Gastrocnemius medialis (tissue), 4 donors: ENCODE measurements at regions not wholly inside any gene's neighbourhood (a gene's known extent, or its start where the extent isn't known, plus 50 kb on each side); places are given as distances from the start of the nearest gene placed in this dataset.

Source experiments
- ATAC-seq, 2 donors: fragments of 150-250 bp; one replicate each; pipeline ENCODE4 v1.9.1; 2016
- DNase-seq, 2 donors: peaks; one replicate each; pipeline ENCODE4 v3.0.0-alpha.2; 2019
- H3K27ac ChIP-seq, 4 donors: fragments of 200-600 bp; sonication (generic); 1 replicate in 1 of 4; 2 replicates in 3 of 4; pipeline ENCODE4 v1.5.1; 2016 to 2018; ENCODE audit warnings: mild to moderate bottlenecking in 2 of 4, moderate library complexity in 1 of 4
- H3K27me3 ChIP-seq, 3 donors: fragments of 200-600 bp; sonication (generic) in 2 of 3; 1 replicate in 1 of 3; 2 replicates in 2 of 3; pipeline versions ENCODE4 v1.5.1 to v1.6.0; 2016 to 2019; ENCODE audit warnings: mild to moderate bottlenecking in 1 of 3, moderate library complexity in 1 of 3
- H3K36me3 ChIP-seq, 2 donors: fragments of 200-600 bp; sonication (generic) in 1 of 2; one replicate each; pipeline ENCODE4 v1.5.1; 2017 to 2018
- H3K4me1 ChIP-seq, 2 donors: fragments of 200-600 bp; sonication (generic) in 1 of 2; one replicate each; pipeline ENCODE4 v1.5.1; 2016 to 2017; ENCODE audit warnings: mild to moderate bottlenecking in 2 of 2
- H3K4me3 ChIP-seq, 4 donors: fragments of 200-600 bp; sonication (generic) in 3 of 4; 1 replicate in 1 of 4; 2 replicates in 3 of 4; pipeline ENCODE4 v1.5.1; 2016 to 2019; ENCODE audit warnings: mild to moderate bottlenecking in 2 of 4
- H3K9me3 ChIP-seq, 3 donors: fragments of 200-600 bp; sonication (generic) in 2 of 3; 1 replicate in 1 of 3; 2 replicates in 2 of 3; pipeline ENCODE4 v1.5.1; 2016 to 2019
- POLR2A ChIP-seq, 2 donors: fragments of 450-650 bp; IDR thresholded peaks; one replicate each; pipeline ENCODE4 v1.6.1; 2017; ENCODE audit warnings: antibody characterized with exemption in 2 of 2, mild to moderate bottlenecking in 2 of 2, moderate library complexity in 2 of 2
- in situ Hi-C, 4 donors: fragments of 200-750 bp; cut with MboI; loops; one replicate each; pipeline versions ENCODE4 v1.15.0 to v1.8.0; 2017; ENCODE audit warnings: low sequenced_read_pairs in 4 of 4
- intact Hi-C: fragments of 100-400 bp; cut with DNase I; formaldehyde crosslinking; loops from one replicate; pipeline ENCODE4 v1.15.1; 2023; ENCODE audit warnings: low total_unique reads
- TF ChIP-seq, protein P1 (sequence below), 5 experiments: fragments of 450-650 bp in 3 of 5; fragments of 200-600 bp in 2 of 5; sonication (generic) in 2 of 5; IDR thresholded peaks in 4 of 5; conservative IDR thresholded peaks in 1 of 5; 1 replicate in 4 of 5; 2 replicates in 1 of 5; pipeline ENCODE4 v1.5.1; 2016 to 2019; ENCODE audit warnings: antibody characterized with exemption in 5 of 5, mild to moderate bottlenecking in 3 of 5, moderate library complexity in 3 of 5

DNA sequence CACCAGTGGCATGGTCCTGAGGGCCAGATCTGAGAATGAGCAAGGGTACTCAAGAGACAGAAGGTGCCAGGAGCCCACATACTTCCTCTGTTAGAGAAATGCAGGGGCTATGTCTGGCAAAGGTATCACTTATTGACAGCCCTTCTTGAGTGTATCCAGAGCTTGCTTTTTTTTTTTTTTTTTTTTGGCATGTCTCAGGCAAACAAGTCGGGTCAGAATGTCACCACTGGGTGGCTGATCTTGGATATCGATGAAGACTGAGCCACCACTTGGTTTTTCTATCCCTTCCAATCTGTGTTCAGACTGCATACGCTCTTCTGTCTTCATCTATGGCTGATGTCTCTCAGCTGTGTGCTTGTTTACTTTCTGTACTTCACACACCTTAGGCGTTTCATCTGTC lies 363.4 kb upstream of the C2CD4B start:
- in situ Hi-C loops (no loop called here), intact Hi-C loops (no loop called here)
- TF ChIP-seq, protein P1, sequence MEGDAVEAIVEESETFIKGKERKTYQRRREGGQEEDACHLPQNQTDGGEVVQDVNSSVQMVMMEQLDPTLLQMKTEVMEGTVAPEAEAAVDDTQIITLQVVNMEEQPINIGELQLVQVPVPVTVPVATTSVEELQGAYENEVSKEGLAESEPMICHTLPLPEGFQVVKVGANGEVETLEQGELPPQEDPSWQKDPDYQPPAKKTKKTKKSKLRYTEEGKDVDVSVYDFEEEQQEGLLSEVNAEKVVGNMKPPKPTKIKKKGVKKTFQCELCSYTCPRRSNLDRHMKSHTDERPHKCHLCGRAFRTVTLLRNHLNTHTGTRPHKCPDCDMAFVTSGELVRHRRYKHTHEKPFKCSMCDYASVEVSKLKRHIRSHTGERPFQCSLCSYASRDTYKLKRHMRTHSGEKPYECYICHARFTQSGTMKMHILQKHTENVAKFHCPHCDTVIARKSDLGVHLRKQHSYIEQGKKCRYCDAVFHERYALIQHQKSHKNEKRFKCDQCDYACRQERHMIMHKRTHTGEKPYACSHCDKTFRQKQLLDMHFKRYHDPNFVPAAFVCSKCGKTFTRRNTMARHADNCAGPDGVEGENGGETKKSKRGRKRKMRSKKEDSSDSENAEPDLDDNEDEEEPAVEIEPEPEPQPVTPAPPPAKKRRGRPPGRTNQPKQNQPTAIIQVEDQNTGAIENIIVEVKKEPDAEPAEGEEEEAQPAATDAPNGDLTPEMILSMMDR (IDR thresholded peaks at IDR 0.05 in 4 of 5, conservative IDR thresholded peaks at IDR 0.05 in 1 of 5) = no peak
- TF ChIP-seq POLR2A (IDR thresholded peaks at IDR 0.05) = no peak
- no peaks in the 10 kb centered on the region for H3K9me3 ChIP-seq
- no peak overlapping the region for H3K27ac ChIP-seq
- ATAC-seq (no peak), DNase-seq (no peak)
- no peaks in the 10 kb centered on the region for H3K27me3 ChIP-seq
- H3K36me3 ChIP-seq = no peaks in the 10 kb centered on the region
- H3K4me1 ChIP-seq = peaks cover 11% of the 10 kb centered on the region in 2 donors
- H3K4me3 ChIP-seq = no peak overlapping the region

DNA sequence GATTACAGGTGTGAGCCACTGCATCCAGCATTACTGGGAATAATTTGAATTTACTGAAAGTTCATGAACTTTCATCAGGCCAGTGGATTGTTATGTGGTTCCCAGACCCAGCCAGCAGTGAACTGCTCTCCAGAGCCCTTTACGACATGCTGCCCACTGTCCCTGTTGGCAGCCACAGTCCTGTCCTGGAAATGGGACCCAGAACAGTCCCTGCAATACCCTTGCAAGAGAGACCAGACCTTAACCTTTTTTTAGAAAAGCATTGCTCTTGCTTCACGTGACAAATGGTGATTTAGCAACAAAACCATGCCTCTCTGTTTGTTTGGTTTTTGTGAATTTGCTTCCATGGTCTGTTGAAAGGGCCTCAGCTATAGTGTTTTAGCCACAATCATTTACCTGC lies 367.3 kb upstream of the C2CD4B start:
- Histone ChIP-seq H3K27ac (no peak overlapping the region), H3K4me1 (peaks cover 8 to 13% of the 10 kb centered on the region in 2 donors), H3K36me3 (no peaks in the 10 kb centered on the region), H3K4me3 (no peak overlapping the region), H3K27me3 (no peaks in the 10 kb centered on the region), H3K9me3 (no peaks in the 10 kb centered on the region)
- TF ChIP-seq POLR2A (IDR thresholded peaks at IDR 0.05) = no peak
- TF ChIP-seq, protein P1 (IDR thresholded peaks at IDR 0.05 in 4 of 5, conservative IDR thresholded peaks at IDR 0.05 in 1 of 5) = no peak
- no peak for ATAC-seq
- intact Hi-C loops (no loop called here), in situ Hi-C loops (no loop called here)
- DNase-seq = no peak

DNA sequence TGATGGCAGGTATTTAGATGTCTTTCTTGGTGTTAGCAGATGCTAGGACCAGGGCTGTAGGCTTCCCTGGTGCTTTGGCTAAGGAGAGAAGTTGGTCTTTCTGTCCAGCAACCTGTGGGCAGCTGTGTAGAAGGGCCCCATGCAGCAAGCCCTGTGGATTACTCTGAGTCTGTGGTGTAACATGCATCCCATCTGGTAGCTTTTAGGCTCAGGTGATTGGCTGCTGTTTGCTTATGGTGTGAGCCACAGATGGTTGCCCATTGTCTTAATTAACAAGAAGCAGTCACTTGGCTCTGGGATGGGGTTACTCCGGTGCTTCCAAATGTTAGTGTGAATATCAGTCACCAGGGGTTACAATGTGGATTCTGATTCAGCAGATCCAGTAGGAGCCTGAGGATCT lies 368.6 kb upstream of the C2CD4B start:
- TF ChIP-seq, protein P1 (IDR thresholded peaks at IDR 0.05 in 4 of 5, conservative IDR thresholded peaks at IDR 0.05 in 1 of 5) = no peak
- TF ChIP-seq POLR2A (IDR thresholded peaks at IDR 0.05) = no peak
- DNase-seq = no peak
- in situ Hi-C loops (no loop called here), intact Hi-C loops (no loop called here)
- ATAC-seq = no peak
- H3K27ac ChIP-seq = no peak overlapping the region
- peaks cover 8 to 13% of the 10 kb centered on the region in 2 donors for H3K4me1 ChIP-seq
- H3K27me3 ChIP-seq = no peaks in the 10 kb centered on the region
- H3K9me3 ChIP-seq = no peaks in the 10 kb centered on the region
- H3K4me3 ChIP-seq = no peak overlapping the region
- H3K36me3 ChIP-seq = no peaks in the 10 kb centered on the region

DNA sequence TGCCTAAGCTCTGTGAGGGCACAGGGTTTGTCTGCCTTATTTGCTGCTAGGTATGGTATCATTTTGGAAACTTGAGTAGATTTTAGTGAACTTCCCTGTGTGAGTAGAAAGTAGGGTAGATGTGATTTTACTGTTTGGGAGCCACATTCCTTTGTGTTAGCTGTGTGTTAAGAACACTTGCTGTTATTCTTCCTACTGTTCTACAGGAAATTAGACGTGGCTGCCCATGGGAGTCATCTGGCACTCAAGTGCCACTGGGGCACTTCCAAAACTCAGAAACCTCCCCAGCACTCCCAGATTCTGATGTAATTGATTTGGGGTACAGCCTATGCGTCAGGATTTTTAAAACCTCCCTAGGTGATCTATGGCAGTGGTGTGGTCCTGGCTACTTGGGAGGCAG lies 369.9 kb upstream of the C2CD4B start:
- ATAC-seq (no peak), DNase-seq (no peak)
- H3K27ac ChIP-seq = no peak overlapping the region
- no peak overlapping the region for H3K4me3 ChIP-seq
- H3K27me3 ChIP-seq = no peaks in the 10 kb centered on the region
- no peaks in the 10 kb centered on the region for H3K9me3 ChIP-seq
- TF ChIP-seq POLR2A (IDR thresholded peaks at IDR 0.05) = no peak
- TF ChIP-seq, protein P1 (IDR thresholded peaks at IDR 0.05 in 4 of 5, conservative IDR thresholded peaks at IDR 0.05 in 1 of 5) = no peak
- peaks cover 8 to 13% of the 10 kb centered on the region in 2 donors for H3K4me1 ChIP-seq
- intact Hi-C loops = no loop called here
- in situ Hi-C loops = no loop called here
- H3K36me3 ChIP-seq = no peaks in the 10 kb centered on the region

DNA sequence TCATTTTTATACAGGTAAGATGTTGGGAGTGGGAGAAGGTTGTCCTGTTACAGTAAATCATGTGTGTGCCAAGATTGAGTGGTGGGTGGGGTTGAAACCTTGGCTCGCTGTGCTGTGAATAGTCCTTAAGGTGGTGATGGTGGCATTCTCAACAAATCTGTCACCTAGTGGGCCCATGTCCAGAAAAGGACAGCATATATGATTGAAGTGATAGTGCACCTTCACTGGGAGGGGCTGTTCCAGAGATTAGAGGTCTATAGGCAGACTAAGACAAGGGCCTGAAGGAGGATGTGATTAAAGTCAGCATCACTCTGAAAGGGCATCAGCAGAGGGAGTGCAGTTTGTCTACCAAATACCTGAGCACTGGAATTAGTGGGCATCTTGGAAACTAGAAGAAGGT lies 374.2 kb upstream of the C2CD4B start:
- in situ Hi-C loops = no loop called here
- no peaks in the 10 kb centered on the region for H3K36me3 ChIP-seq
- TF ChIP-seq, protein P1 (IDR thresholded peaks at IDR 0.05 in 4 of 5, conservative IDR thresholded peaks at IDR 0.05 in 1 of 5) = no peak
- no peak overlapping the region for H3K4me3 ChIP-seq
- no peaks in the 10 kb centered on the region for H3K27me3 ChIP-seq
- no peak for DNase-seq
- intact Hi-C loops = no loop called here
- ATAC-seq = no peak
- H3K4me1 ChIP-seq = peaks cover under 1 to 2% of the 10 kb centered on the region in 2 donors
- H3K9me3 ChIP-seq = no peaks in the 10 kb centered on the region
- H3K27ac ChIP-seq = no peak overlapping the region
